Stimulated activated CD4-positive, alpha-beta T cell treated with anti-CD3 and anti-CD28 coated beads, Interleukin-15, amount 100 ng/mL, for 48 hours (primary cell): ENCODE measurements at regions not wholly inside any gene's neighbourhood (a gene's known extent, or its start where the extent isn't known, plus 50 kb on each side); places are given as distances from the start of the nearest gene placed in this dataset.
"Not testable (repeated sequence)": the region's sequence is repeated elsewhere in the genome, so short reads cannot be mapped to it uniquely, and the experiment has no call there.

Experiments
- DNase-seq, 2 donors: peaks; one replicate each; pipeline ENCODE4 v3.0.0-alpha.2; 2020; ENCODE audit warnings: low read depth in 2 of 2

DNA sequence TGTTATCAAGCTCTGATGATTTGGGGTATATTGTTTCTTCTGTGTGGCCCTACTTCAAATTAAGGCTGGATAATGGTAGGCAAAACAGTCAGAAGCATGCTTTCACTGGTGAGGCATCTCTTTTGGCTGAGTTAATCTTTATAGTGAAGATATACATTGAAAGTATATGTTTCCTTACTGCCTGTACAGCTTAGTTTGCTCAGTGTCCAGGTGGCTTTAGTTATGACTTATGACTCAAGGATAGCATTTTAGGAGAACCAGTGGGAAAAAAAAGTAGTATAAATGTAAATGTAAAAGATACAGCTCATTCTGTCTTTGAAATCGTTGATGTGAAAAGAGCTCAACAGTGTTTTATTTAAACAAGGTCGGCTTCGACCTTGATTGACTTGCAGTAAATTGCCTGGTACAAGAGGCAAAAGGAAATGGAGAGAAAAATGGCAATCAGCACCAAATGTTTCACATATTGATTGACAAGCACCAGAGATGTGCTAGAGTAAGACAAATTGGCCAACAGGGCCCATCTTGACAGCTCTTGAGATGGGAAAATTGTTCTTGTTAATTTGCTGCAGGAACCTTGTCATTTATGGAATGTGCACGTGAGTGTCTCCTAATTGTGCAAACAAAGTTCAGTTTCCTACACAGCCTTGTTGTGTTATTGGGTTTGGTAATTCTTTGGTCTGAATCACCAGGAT, 447.4 kb upstream of the WWC1 start:
- DNase-seq, result no peak

DNA sequence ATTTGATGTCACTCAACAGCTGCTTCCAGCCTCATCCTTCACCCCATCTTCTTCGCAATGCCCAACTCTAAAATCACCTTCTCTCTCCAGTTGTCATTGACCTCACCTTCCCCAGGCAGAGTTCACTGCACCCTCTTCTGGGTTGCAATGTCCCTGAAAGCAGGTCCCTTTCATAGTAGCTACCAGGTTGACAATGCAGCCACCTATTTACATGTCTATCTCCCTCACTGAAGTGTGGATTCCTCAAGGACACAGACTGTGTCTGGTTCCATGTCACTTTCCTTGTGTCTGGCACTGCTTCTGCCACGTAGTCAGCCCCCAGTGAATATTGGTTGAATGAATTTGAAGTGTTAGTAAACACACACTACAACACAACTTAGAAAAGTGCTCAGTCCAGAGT, 445.5 kb upstream of the WWC1 start:
- DNase-seq, result no peak

DNA sequence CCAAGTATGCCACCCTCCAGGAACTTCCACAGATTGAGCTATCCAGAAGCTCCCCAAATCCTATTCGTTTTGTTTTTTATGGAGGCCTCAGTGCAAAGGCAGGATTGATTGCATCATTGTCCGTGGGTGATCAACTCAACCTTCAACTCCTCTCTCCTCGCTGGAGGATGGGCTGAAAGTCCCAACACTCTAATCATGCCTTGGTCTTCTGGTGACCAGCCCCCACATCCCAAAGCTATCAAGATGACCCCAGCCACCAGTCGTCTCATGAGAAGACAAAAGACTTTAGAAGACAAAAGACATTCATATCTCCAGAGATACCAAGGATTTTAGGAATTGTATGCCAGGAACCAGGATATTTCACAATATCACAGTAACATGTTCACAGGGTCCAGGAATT, 441.6 kb upstream of the WWC1 start:
- DNase-seq, result no peak

DNA sequence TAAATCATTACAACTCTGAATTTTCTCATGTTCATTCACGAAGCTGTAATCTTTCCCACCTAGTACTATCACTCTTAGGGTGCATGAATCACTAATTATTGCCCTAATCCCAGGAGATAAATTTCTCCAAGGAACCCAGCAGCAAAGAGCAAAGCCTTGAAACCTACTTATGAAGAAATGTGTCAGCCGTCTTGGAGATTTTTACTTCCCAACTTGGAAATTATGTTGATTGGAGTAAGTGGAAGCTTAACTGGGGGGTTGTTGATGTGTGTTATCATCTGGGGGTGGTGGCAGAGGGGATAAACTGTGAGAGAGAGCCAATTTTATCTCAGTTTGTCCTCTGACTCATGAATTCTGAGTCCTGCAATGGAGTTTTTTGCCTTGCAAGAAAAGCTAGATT, 440.5 kb upstream of the WWC1 start:
- DNase-seq, result no peak

DNA sequence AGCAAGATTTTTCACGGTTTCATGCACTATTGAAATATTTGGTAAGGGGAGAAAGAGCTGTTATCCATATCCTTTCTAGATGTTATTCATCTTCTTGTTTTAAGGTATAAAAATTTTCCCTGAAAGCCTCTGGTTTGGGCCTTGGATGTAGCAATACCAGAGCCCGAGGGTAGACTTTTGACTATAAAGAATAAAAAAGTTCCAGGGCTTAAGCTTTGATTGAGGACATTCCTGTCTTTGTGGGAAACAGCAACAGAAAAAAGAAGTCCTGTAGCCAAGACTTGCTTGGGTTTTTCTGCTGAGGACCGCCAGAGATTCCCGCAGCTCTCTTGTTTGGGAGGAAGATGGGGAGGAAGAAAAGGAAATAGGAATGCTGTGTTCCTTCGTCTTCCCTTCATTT, 440.0 kb upstream of the WWC1 start:
- no peak for DNase-seq

DNA sequence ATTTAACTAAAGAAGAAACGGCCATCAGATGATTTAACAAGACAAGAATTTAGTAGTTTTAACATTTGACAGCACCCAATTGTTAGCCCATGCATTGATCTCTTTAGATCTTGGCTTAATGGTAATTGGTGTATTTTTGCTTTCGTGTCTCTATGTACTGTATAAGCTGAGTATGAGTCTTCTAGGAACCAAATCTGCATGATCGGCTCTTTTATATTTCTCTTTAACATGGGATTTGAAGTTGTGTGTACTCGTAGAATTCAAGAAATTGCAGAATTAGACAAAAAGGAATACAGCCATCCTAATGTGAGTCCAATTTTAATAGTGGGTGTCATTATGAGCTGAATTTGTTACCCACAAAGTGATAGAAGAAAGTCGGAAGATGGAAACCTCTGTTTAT, 438.9 kb upstream of the WWC1 start:
- no peak for DNase-seq

DNA sequence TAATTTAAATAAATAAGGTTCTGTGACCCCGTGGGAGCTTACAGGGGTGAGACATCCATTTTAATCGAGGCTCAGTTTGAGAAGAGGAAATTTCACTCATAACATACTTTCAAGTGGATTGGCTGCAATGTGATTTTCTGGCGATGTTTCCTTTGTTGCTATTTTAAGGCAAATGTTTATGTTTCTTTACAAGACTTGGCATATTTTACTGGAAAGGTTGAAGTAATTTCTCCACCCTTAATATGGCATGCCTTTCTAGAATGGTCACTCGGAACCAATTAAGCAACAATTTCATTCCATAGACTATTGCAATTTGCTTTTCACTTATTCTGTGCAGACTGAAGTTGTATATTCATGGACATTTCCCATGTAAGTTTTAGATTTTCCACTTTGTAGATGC, 438.0 kb upstream of the WWC1 start:
- no peak for DNase-seq

DNA sequence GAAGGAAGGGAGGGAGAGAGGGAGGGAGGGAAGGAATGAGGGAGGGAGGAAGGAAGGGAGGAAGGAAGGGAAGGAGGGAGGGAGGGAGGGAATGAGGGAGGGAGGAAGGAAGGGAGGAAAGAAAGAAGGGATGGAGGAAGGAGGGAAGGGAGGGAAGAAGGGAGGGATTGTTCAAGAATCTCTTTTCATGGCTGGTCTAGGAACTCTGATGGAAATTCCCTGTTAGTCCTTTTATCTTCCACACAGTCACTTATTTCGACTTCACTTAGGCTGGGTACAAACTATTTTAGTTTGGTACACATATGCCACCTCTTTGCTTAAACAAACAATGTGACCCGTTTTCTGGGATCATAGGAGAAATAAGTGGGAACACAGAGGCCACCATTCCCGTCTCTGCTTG, 435.6 kb upstream of the WWC1 start:
- DNase-seq, result no peak

DNA sequence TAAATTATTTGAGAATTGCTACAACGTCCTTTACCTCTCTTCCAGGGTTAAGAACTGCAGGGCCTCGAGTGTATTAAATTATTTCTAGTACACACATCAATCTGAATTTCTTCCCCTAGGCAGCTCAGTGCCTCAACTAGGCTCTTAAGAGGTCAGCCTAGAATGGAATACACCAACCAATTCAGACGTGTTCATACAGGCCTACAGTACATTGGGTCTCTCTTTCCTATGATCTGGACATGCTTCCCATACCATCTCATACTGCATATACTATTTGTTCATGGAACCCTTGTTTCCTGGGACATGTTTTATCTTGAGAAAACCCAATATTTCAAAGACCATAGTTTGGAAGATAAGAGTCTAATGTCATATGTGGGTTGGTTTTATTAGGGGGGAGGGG, 434.1 kb upstream of the WWC1 start:
- DNase-seq, result no peak

DNA sequence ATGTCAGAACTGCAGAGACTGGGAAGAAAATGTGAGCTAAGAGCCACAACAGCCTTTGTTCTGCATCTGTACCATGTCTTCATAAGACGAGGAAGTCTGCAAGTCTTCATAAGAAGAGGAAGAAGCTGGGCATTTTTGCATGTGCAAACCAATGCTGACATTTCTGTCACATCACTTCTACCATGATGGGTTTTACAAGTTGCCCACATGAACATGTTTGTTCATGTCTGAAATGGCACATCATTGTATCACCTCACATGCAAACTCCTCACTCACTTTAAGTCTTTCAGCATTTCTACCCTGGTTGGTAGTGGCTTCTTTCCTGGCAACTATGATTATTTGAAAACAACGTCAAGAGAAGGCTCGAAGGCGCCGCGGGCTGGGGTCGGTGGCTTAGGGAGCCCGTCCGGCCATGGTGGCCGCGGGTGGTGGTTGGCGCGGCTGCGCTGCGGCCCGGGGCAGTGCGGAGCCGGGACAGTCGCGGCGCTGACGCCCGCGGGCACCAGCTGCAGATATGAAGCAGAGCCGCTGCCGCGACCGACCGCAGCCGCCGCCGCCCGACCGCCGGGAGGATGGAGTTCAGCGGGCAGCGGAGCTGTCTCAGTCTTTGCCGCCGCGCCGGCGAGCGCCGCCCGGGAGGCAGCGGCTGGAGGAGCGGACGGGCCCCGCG, 433.1 kb upstream of the WWC1 start:
- not testable (repeated sequence) for DNase-seq

DNA sequence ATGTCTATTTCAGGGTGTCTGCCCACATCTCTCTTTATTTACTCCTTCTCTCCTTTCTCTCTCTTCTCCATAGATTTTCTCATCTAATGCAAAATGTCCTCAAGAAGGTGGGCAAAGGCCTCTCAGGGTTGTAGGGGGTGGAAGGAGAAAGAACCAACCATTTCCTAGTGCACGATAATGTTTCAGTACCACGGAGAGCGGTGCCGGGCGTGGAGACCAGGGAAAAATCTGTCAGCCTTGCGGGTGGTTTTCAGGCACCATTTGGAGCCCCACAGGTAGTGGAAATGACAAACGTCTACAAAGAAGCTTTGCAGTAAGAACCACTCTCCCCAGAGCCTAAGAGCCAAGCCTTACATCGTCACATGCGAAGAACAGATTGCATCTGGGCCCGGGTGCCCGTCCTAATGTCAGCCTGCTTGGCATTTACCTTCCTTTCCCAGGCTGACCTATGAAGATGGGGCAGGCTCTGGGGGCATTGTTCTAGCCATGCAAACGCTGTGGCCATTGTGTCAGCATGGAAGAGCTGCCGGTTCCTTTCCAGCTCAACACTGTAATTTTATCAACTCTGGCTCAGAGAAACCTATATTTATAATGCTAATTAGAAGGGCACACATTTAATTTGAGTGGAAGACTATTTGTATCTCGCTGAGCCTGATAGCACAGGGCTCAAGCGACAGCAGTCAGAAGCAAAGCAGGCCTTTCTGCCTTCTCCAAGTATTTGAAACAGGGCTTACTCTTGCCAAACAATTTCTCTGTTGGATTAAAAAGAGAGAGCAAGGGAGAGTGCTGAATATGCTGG, 430.1 kb upstream of the WWC1 start:
- no peak for DNase-seq

DNA sequence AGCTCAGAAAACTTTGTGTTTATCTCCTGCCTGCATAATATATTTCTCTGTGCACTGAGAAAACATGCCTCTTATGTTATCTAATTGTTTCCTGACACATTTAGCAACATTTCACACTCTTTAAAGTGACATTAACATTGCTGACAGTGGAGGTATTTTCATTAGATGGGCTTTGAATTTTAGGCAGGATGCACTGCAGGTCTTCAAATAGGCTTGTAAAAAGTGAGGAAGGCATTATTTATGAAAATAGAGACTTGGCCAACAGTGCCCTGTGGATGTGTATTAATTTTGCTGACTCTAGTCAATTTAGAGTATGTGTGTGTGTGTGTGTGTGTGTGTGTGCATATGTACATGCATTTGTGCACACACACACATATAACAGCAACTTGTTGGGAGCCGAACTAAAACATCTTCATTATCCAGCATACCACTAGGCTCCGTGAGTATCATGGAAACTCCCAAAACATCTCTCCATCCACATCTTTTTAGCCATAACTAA, 429.5 kb upstream of the WWC1 start:
- DNase-seq, result no peak

DNA sequence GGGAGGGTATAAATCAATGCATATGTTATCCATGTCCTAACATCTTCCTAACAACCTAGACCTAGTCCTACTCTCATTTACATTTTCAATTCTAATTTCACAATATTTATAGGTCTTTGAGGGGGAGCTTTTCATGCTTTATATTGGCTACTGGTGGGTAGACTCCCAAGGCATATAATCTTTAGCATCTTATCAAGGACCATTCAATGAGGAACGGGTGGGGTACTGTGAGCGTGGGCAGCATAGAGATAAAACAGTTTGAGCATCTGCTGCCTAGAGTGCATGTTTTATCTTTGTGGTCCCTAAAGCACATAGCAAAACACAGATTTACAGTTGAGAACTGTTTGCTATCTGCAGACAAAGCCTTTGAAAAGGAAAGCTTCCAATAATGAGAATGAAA, 427.6 kb upstream of the WWC1 start:
- DNase-seq, result no peak

DNA sequence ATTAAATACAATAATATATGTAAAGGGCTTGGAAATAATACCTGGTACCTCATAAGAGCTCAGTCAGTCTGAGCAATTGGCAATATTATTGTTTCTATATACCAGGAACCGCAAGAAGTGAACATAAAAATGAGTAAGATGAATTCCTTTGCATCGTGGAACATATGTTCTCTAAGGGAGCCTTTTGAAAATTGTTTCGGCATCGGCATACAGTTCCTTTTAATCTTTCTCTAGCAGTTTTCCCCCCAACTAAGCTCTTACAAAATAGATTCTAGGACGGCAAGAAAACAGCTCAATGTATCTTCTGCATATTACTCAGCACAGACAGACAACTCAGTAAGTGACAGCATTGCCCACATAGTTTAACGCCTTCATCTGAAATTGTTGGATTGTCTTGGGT, 426.6 kb upstream of the WWC1 start:
- DNase-seq, result no peak

DNA sequence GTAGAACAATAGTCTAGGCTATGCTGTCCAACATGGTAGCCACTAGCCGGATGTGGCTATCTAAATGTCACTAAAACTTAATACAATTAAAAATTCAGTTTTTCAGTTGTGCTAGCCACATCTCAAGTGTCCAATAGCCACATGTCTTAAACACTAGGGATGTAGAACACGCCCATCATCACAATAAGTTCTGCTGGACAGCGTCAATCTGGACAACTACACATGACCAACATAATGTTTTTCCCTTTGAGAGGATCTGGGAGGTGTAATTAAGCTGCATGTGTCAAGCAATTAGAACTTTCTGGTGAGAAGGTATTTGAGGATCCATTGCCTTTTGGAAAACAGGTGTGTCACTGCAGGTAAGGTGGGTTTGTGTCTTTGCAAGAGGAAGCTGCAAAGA, 424.6 kb upstream of the WWC1 start:
- DNase-seq, result no peak

DNA sequence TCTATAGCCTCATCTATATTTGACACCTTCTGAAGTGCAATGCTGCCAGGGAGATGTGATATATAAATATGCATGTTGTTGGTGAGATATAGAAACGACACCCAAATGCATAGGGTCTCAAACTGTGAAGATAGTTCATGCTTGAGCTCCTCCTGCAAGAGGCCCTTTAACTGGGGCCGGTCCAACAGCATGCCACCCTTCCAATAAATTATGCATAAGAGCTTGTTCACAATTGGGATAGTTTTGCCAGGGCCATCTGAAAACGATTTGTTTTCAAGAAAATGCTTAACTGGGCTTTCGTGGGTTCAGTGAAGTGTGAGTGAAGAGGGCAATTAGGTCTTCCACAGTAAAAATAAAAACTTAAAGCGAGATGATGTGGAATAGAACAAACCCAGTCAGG, 424.2 kb upstream of the WWC1 start:
- DNase-seq, result no peak

DNA sequence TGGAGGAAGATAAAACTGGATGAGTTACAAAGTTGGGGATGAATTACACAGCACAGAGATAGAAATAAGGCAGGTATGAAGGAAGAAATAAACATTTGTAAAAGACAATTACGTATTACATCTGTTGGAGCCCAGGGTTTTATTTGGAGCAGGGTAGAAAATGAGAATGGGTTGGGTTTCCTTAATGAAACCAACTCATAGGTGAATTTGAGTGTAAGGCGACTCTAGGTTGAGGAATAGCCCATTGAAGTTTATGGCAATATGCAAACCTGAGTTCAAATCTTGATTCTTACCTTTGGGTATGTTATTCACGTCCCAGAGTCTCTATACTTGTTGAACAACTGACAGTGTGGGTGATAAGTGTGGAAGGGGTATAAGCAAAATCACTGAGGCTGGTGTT, 422.3 kb upstream of the WWC1 start:
- no peak for DNase-seq

DNA sequence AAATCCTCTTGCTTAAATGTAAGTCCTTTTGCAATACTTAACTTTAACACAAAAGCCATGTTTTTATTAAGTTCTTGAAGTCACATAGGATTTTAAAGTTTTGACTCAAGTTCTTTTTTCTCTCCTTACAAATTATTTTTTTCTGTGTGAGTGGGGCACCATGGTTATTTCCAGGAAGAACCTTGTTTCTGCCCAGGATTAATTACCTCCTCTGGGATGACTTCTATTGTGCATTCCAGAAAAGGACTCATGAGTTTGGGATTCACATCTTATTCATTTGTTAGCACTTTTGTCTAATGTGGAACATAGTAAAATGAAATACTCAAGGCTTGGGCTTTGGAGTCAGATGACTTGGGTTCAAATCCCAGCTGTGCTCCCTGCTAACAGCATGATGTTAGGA, 421.4 kb upstream of the WWC1 start:
- DNase-seq, result no peak

DNA sequence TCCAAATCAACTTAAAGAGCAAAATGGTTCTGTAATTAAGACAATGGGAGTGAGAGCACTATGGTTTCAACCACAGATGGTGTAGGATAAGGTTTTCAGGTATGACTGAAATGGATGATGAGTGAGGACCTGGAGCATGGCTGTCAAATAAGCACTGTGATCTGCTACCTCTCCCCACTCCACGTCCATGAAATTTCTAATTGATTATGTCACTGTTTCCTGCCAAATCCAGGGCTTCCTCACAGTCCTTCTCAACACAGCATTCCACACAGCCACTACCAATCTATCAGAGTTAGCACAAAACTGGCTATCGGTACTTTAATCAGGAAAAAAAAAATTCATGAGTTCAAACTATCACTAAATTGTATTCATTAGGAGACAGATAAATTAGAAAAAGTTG, 420.4 kb upstream of the WWC1 start:
- DNase-seq, result no peak

DNA sequence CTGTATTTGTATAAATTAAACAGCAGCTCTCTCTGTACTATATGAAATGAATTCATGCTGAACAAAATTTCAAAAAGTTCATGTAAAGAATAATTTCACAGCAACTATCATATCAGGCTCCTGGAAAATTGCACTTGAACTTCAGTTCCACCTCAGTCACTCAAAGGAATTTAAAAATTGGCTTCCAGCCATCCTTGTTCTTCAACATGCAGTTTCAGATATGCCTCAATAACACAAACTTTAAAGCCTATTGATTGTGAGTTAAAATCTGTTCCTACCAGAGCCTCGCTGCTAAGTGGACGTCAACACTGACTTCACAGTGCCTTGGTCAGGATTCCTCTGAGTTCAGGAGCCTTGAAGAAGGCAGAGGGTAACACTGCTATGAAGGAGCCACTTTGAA, 418.7 kb upstream of the WWC1 start:
- DNase-seq, result no peak

DNA sequence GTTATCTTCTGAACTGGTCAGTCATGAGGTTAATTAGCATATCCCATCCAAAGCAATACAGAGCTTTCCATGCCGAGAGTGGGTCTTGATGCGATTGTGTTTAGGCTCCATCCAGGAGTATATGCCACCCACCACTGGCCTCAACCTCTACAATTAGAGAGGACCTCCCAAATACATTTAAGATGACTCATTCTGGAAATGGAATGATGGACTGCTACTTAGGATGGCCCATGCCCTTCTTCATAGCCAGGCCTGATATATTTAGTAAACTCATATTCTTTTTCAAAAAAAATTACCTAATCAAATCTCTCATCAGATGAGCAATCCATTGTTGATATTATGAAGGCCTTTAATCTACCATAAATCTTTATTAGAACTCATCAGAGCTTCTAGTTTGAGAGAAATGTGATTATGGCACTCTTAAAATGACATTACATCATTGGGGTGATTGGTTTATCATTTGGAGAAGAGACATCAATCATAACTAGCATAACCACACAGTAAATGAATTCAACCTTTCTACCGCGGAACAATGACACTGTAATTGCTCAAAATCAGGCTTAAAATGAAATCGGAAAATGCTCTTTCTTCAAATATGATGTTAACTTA, 414.2 kb upstream of the WWC1 start:
- DNase-seq, result no peak

DNA sequence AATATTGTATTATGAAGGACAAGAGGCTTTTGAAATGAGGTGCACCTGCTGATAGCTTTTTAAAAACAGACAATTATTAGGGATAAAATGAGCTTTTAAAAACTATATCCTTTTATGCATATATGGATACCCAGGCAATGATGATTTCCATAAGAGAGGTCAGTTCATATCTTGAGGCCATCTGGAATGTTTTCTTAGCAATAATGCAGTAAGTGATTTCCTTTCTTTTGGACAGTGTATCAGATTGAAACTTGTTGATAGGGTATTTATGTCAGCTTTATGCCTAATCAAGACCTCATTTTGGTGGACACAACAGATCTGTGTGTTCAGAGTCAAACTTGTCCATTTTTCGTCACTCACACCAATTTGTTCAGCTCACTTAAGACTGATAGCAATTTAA, 413.5 kb upstream of the WWC1 start:
- no peak for DNase-seq

DNA sequence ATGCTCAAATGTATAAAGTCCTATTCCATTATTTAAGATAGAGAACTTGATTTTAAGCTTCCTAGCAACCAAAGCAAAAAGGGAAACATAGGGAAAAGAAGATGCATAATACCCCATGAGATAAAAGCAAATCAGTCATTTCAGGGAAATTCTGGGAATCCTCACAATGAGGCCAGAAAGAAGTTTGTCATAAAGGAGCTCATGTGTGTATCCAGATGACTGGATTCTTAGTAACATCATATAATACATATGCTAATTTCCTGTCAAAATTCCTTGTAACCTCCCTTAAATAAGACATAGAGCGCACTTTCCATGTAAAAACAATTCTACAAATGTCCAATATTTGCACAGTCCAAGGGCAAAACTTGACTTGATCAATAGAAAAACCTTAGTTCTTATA, 411.0 kb upstream of the WWC1 start:
- DNase-seq, result no peak
